ENCODE measurements at regions not wholly inside any gene's neighbourhood (a gene's known extent, or its start where the extent isn't known, plus 50 kb on each side); places are given as distances from the start of the nearest gene placed in this dataset.
"Not testable (repeated sequence)": the region's sequence is repeated elsewhere in the genome, so short reads cannot be mapped to it uniquely, and the experiment has no call there.

GRCh38 chr12:91271185-91271584 lies 88.6 kb upstream of the DCN start:
- DNase-seq = no peak

DNA sequence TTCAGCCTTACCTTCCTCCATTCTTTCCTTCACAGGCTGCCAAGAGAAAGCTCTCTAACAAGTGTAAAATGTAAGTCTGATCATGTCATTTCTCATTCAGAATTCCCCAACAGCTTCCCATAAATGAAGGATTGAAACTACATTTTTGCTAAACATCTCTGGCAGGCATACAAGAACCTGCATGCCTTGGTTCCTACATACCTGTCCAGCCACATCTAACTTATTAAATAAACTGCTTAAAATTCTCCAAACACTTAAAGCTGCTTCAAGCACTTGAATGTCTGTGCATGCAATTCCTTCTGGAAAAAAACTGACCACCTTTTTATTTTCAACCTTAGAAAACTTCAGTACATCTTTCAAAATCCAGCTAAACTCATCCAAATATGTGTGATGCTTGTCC lies 84.4 kb upstream of the DCN start:
- DNase-seq = no peak

GRCh38 chr12:91264178-91264577 lies 81.6 kb upstream of the DCN start:
- no peak for DNase-seq

DNA sequence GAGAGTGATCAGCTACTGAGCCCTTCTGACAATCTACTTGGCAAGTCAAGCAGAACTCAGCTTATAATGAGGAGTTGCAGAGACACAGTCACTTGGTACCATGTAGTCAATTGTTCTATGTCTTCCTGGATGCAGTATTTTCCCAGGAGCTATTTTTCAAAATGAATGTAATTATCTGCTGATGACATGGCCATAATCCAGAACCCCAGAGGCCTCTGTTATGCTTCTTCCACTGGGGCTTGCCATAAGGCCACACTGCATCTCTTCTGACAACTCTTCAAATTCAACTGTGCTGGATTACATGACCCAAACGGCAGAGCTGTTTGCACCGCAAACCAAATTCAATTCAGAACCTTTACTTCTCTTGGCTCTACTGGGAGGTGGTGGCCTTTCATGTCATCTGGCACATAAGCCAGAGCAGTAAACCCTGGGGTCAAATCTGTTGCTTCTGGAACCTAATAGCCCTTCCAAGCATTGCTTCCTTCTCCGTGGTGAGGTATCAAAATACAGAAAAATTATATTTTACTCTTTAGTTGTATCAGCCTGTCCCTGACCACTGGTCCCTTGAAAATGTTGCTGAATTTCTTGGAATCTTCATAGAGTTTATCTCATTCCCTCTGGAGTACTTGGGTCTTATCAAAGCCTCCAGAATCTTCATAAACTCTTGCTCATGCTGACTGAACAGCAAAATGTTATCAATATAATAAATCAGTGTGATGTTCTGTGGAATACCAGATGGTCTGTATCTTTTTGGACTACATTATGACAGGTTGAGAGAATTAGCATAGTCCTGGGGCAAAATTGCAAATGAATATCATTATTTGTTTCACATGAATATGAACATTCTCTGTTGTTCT lies 79.4 kb upstream of the DCN start:
- no peak for DNase-seq

DNA sequence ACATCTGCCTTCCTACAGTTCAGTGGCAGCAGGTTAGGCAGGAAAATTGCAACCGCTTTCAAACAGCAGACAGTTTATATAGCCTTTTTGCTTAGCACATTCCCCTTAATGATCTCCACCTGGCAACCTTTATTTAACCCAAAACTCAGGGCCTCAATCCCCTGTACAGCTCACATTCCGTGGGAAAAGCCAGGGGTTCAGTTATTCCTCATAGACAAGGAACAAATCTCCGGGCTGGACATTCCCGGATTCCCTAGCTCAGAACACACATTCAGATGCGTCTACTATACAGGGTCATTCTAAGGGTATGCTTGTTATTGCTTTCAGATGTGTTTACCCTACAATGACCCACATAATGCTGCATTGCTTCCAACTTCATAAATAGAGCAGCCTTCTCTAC lies 73.8 kb upstream of the DCN start:
- no peak for DNase-seq

DNA sequence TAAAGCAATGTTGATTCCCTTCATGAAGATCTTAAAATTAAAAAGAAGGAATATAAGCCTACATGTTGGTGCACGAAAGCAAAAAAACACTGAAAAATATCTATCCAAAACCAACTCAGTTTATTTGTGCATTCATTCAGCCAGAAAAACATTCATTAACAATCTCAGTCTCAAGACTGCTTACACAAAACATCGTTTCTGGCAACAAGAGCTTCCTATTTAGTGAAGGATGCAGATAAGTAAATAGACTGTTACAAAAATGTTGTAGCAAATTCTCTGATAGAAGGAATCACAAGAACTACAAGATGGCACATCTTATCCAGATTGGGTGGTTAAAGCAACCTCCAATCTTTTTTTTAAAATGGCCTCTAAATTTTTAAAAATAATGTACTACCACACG lies 69.7 kb upstream of the DCN start:
- DNase-seq = no peak

GRCh38 chr12:91250273-91250665 lies 67.7 kb upstream of the DCN start:
- DNase-seq = no peak

DNA sequence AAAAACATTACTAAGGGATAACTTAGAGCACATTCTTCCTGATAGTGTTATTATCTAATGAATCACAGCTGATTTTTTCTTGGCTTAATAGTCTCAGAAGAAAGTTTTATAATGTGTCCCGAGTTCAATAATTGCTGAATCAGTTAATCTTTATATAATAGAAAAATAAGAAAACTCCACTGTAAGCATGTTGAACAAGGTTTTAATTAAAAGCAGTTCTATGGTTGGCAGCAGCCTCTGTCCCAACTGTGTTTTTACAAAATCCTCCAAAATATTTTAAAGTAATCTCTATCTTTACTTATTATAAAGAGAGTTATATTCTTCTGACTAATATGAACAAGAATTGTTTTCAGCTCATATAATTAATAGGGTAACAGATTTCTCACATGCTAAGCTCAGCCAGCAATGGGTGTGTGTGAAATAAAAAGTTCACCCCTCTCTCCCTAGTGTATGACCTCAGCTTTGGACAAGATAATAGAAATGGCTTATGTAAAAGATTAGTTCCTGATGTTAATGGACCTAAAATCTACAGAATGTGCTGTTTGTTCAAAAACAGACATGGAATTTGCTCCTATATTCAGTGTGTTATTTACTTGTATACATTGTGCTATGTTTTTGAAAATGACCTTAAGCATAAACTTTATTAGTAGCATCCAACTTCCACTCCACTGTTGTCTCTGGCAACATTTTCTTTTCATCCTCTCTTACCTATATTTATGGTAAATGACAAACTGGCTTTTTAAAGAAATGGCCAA lies 67.1 kb upstream of the DCN start:
- DNase-seq = no peak

GRCh38 chr12:91249054-91249453 lies 66.4 kb upstream of the DCN start:
- DNase-seq = no peak

DNA sequence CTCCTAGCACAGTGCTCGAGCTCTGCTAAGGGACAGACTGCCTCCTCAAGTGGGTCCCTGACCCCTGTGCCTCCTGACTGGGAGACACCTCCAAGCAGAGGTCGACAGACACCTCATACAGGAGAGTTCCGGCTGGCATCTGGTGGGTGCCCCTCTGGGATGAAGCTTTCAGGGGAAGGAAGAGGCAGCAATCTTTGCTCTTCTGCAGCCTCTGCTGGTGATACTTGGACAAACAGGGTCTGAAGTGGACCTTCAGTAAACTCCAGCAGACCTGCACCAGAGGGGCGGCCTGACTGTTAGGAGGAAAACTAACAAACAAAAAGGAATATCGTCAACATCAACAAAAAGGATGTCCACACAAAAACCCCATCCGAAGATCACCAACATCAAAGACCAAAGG lies 60.6 kb upstream of the DCN start:
- not testable (repeated sequence) for DNase-seq

- no peak for DNase-seq
Observed at GRCh38 chr12:91241756-91242155, 59.1 kb upstream of the DCN start.

GRCh38 chr12:91240386-91241095 lies 57.9 kb upstream of the DCN start:
- no peak for DNase-seq

DNA sequence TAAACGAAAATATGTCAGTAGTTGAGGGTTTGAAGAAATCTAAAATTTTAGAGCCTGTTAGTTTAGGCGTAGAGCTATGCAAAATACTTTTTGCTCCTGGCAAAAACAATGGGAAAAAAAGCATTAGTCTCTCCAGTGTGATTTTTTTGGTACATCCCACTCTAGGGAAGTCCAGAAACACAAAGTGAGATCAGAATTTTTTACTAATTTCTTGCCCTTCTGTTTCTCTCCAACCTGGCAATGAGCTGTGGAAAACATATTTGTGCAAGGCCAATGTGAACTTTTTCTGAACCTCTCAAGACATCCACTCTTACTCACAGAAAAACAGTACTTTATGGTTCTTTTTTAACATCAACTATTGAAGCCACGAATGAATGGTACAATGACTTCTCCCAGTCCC lies 56.9 kb upstream of the DCN start:
- no peak for DNase-seq
